ENCODE measurements at regions not wholly inside any gene's neighbourhood (a gene's known extent, or its start where the extent isn't known, plus 50 kb on each side); places are given as distances from the start of the nearest gene placed in this dataset.

DNA sequence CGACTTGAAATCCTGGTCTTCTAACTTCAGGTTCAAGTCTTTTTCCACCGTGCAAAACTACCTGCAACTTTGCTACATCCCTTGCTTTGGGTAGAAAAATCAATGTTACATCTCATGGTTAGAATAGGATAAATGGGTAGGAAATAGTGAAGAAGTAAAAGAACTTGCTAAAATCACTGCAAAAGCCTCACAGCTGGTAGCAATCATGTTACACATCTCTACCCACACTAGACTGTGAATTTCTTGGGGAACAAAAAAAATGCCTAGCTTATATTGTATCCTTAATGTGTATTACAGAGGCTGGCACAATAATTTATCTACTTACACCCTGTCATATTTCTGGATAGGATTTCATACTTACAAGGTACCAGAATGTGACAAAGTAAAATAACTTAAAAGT lies 133.8 kb downstream of the FAM181B start:
- no peaks in the 10 kb centered on the region for H3F3A ChIP-seq (ENCODE audit: low read length, unreplicated experiment)
- 0 out of 2 replicates have a peak, but pooled peaks cover 3% of the 10 kb centered on the region for H3K27me3 ChIP-seq (ENCODE audit: low read length)
- no TSS peak for BruUV-seq (replicated peaks)
- DNase-seq (no peak), ATAC-seq (no peak)
- H3K36me3 ChIP-seq (ENCODE audit: low read depth, low read length) = no peaks in the 10 kb centered on the region
- no peak overlapping the region for H3K27ac ChIP-seq (ENCODE audit: low read length)
- no peaks in the 10 kb centered on the region for H3K9me2 ChIP-seq (replicated peaks; ENCODE audit: low read length)
- no peak overlapping the region for H3K4me2 ChIP-seq (ENCODE audit: low read length)
- no peaks in the 10 kb centered on the region for H3K9me3 ChIP-seq (ENCODE audit: low read length)
- no peaks in the 10 kb centered on the region for H3K4me1 ChIP-seq (ENCODE audit: insufficient read depth, low read length)
- no peaks in the 10 kb centered on the region for H3K79me2 ChIP-seq (ENCODE audit: low read length)
- ChIA-PET POLR2A (ENCODE audit: unreplicated experiment) (no interaction called here), CTCF (no interaction called here)
- no peak overlapping the region for H3K9ac ChIP-seq (ENCODE audit: low read length)
- intact Hi-C loops (cut with micrococcal nuclease) = no loop called here
- TF ChIP-seq, protein P1, sequence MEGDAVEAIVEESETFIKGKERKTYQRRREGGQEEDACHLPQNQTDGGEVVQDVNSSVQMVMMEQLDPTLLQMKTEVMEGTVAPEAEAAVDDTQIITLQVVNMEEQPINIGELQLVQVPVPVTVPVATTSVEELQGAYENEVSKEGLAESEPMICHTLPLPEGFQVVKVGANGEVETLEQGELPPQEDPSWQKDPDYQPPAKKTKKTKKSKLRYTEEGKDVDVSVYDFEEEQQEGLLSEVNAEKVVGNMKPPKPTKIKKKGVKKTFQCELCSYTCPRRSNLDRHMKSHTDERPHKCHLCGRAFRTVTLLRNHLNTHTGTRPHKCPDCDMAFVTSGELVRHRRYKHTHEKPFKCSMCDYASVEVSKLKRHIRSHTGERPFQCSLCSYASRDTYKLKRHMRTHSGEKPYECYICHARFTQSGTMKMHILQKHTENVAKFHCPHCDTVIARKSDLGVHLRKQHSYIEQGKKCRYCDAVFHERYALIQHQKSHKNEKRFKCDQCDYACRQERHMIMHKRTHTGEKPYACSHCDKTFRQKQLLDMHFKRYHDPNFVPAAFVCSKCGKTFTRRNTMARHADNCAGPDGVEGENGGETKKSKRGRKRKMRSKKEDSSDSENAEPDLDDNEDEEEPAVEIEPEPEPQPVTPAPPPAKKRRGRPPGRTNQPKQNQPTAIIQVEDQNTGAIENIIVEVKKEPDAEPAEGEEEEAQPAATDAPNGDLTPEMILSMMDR (conservative IDR thresholded peaks at IDR 0.05; ENCODE audit: low read depth, low read length) = no peak
- TF ChIP-seq EZH2 (IDR thresholded peaks at IDR 0.05; ENCODE audit: low read length, unreplicated experiment) (no peak), EZH2phosphoT487 (IDR thresholded peaks at IDR 0.05; ENCODE audit: borderline replicate concordance, low read length) (no peak)
- H3K4me3 ChIP-seq (ENCODE audit: low read length) = no peak overlapping the region
- H4K20me1 ChIP-seq (ENCODE audit: low read length) = no peaks in the 10 kb centered on the region
- H2AFZ ChIP-seq (ENCODE audit: low read length) = no peak overlapping the region

DNA sequence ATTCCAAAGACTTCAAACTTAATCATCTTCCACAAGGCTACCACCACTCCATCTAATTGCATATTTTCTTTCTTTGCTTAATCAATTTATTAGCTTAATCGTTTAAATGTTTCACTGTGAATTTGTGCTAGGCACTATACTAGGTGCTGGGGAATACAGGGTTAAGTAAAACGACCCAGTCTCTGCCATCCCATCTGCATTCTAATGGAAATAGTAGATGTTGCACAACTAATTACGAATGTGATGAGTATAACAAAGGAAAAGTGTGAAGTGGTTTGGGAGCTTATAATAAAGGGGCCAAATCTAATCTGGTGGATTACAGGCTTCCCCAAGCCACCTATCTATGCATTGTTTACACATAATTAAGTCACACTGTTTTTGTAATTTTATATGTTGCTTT lies 147.1 kb downstream of the FAM181B start:
- no peaks in the 10 kb centered on the region for H3K36me3 ChIP-seq (ENCODE audit: low read depth, low read length)
- H3K4me3 ChIP-seq (ENCODE audit: low read length) = no peak overlapping the region
- H3K9ac ChIP-seq (ENCODE audit: low read length) = no peak overlapping the region
- TF ChIP-seq EZH2 (IDR thresholded peaks at IDR 0.05; ENCODE audit: low read length, unreplicated experiment) = no peak
- TF ChIP-seq EZH2phosphoT487 (IDR thresholded peaks at IDR 0.05; ENCODE audit: borderline replicate concordance, low read length) = no peak
- TF ChIP-seq, protein P1 (conservative IDR thresholded peaks at IDR 0.05; ENCODE audit: low read depth, low read length) = no peak
- no peaks in the 10 kb centered on the region for H3K9me2 ChIP-seq (replicated peaks; ENCODE audit: low read length)
- H2AFZ ChIP-seq (ENCODE audit: low read length) = no peak overlapping the region
- H3K79me2 ChIP-seq (ENCODE audit: low read length) = no peaks in the 10 kb centered on the region
- no peak overlapping the region for H3K4me2 ChIP-seq (ENCODE audit: low read length)
- CTCF ChIA-PET = no interaction called here
- no peaks in the 10 kb centered on the region for H3K27me3 ChIP-seq (ENCODE audit: low read length)
- no peaks in the 10 kb centered on the region for H3K9me3 ChIP-seq (ENCODE audit: low read length)
- H3K27ac ChIP-seq (ENCODE audit: low read length) = no peak overlapping the region
- no peaks in the 10 kb centered on the region for H4K20me1 ChIP-seq (ENCODE audit: low read length)
- no peak for ATAC-seq
- no peaks in the 10 kb centered on the region for H3F3A ChIP-seq (ENCODE audit: low read length, unreplicated experiment)
- no TSS peak for BruUV-seq (replicated peaks)
- no peak for DNase-seq
- intact Hi-C loops (cut with micrococcal nuclease) = no loop called here
- POLR2A ChIA-PET (ENCODE audit: unreplicated experiment) = no interaction called here
- H3K4me1 ChIP-seq (ENCODE audit: insufficient read depth, low read length) = no peaks in the 10 kb centered on the region

DNA sequence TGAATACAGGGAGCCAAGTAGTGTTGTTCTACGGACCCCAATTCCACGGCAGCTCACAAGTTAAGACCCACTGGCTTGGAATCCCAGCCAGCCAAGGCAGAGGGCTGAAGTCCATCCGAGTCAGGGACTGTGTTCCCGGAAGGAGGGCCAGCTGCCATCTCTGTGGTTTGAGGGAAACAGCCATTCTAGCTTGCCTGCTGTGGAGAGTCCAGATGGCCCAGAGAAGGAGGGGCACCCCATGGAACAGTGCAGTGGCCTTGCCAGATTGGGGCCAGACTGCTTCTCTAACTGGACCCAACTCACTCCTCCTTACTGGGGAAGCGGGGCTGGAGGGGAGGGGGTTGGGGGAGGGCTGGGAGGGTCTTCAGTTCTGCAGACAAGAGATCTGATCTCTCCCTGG lies 156.4 kb downstream of the FAM181B start:
- Histone ChIP-seq H3K9ac (ENCODE audit: low read length) (no peak overlapping the region), H3K4me3 (ENCODE audit: low read length) (no peak overlapping the region), H3K4me1 (ENCODE audit: insufficient read depth, low read length) (no peaks in the 10 kb centered on the region), H3K27me3 (ENCODE audit: low read length) (no peaks in the 10 kb centered on the region; the same call in 1 of the 2 replicates), H3K79me2 (ENCODE audit: low read length) (no peaks in the 10 kb centered on the region), H3K36me3 (ENCODE audit: low read depth, low read length) (no peaks in the 10 kb centered on the region), H3K27ac (ENCODE audit: low read length) (no peak overlapping the region), H3K9me3 (ENCODE audit: low read length) (no peaks in the 10 kb centered on the region), H3K9me2 (replicated peaks; ENCODE audit: low read length) (no peaks in the 10 kb centered on the region), H3F3A (ENCODE audit: low read length, unreplicated experiment) (no peaks in the 10 kb centered on the region), H3K4me2 (ENCODE audit: low read length) (no peak overlapping the region), H4K20me1 (ENCODE audit: low read length) (no peaks in the 10 kb centered on the region), H2AFZ (ENCODE audit: low read length) (no peak overlapping the region)
- POLR2A ChIA-PET (ENCODE audit: unreplicated experiment) = no interaction called here
- no TSS peak for BruUV-seq (replicated peaks)
- no peak for TF ChIP-seq EZH2 (IDR thresholded peaks at IDR 0.05; ENCODE audit: low read length, unreplicated experiment)
- TF ChIP-seq, protein P1 (conservative IDR thresholded peaks at IDR 0.05; ENCODE audit: low read depth, low read length) = no peak
- no peak for TF ChIP-seq EZH2phosphoT487 (IDR thresholded peaks at IDR 0.05; ENCODE audit: borderline replicate concordance, low read length)
- CTCF ChIA-PET = no interaction called here
- DNase-seq = no peak
- intact Hi-C loops (cut with micrococcal nuclease) = no loop called here
- no peak for ATAC-seq

All from PC-3 (cell line).